Uterus (tissue), 2 donors: ENCODE measurements at regions not wholly inside any gene's neighbourhood (a gene's known extent, or its start where the extent isn't known, plus 50 kb on each side); places are given as distances from the start of the nearest gene placed in this dataset.

ENCODE experiments used
- CTCF ChIP-seq, 4 experiments: fragments of 200-600 bp in 2 of 4; fragments of 450-650 bp in 2 of 4; sonication (generic) in 2 of 4; IDR thresholded peaks; one replicate each; pipeline ENCODE4 v1.5.1; 2016 to 2019; ENCODE audit warnings: antibody characterized with exemption in 4 of 4, mild to moderate bottlenecking in 2 of 4, moderate library complexity in 1 of 4
- POLR2A ChIP-seq, 2 donors: fragments of 450-650 bp; IDR thresholded peaks; one replicate each; pipeline ENCODE4 v1.6.1; 2016; ENCODE audit warnings: antibody characterized with exemption in 2 of 2, mild to moderate bottlenecking in 1 of 2, moderate library complexity in 1 of 2

GRCh38 chr6:167479301-167479700 is 154.4 kb downstream of the TTLL2 start:
- TF ChIP-seq CTCF (IDR thresholded peaks at IDR 0.05) (no peak), POLR2A (IDR thresholded peaks at IDR 0.05) (no peak)
